Muscle of leg (tissue), 3 donors: ENCODE measurements at regions not wholly inside any gene's neighbourhood (a gene's known extent, or its start where the extent isn't known, plus 50 kb on each side); places are given as distances from the start of the nearest gene placed in this dataset.

ENCODE experiments used
- DNase-seq: peaks from one replicate; pipeline ENCODE4 v3.0.0; 2013
- H3K27ac ChIP-seq: one replicate; pipeline ENCODE4 v1.5.1; 2013; ENCODE audit warnings: mild to moderate bottlenecking, low read length, control low read depth
- H3K27me3 ChIP-seq: one replicate; pipeline ENCODE4 v1.6.1; 2013; ENCODE audit warnings: low read length; ENCODE audit not compliant: control insufficient read depth, insufficient read depth
- H3K36me3 ChIP-seq: one replicate; pipeline ENCODE4 v1.6.1; 2013; ENCODE audit warnings: low read length; ENCODE audit not compliant: control insufficient read depth, insufficient read depth
- H3K4me1 ChIP-seq: one replicate; pipeline ENCODE4 v1.6.1; 2013; ENCODE audit warnings: low read length; ENCODE audit not compliant: control insufficient read depth, insufficient read depth
- H3K4me3 ChIP-seq: one replicate; pipeline ENCODE4 v1.5.1; 2013; ENCODE audit warnings: low read length, control low read depth
- H3K9me3 ChIP-seq: replicated peaks from 2 replicates; pipeline ENCODE4 v1.6.1; 2013; ENCODE audit warnings: low read depth, low read length; ENCODE audit not compliant: control insufficient read depth
- whole genome bisulfite sequencing: methylation state at CpG from one replicate; pipeline ENCODE4 v1.1.5; 2013; ENCODE audit warnings: missing lambda C conversion rate; ENCODE audit not compliant: insufficient coverage; 5-methylcytosine and 5-hydroxymethylcytosine counted together

GRCh38 chr13:105804561-105805190, 730.8 kb downstream of the EFNB2 start:
- Histone ChIP-seq H3K9me3 (no peaks in the 10 kb centered on the region), H3K27me3 (no peaks in the 10 kb centered on the region), H3K4me3 (no peak overlapping the region), H3K36me3 (no peaks in the 10 kb centered on the region), H3K27ac (no peak overlapping the region), H3K4me1 (no peaks in the 10 kb centered on the region)
- no CpG with 5 or more reads among the region's 3 CpGs for WGBS
- peak; percentile 66 for DNase-seq

DNA sequence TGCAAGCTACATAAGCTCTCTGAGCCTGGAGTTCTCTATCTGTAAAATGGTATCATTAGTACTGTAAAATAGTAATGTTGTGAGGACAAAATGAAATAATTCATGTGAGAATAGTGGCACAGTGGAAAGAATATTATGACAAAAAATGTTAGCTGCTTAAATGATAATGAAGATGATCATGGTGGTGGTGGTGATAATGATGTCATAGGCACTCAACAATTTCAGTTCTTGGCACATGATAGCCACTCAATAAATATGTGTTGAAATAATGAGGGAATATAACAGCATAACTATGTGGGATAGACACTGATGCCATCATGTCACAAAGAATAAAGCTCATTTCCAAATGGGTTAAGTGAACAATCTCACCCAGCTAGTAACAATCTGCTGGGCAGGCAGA, 736.3 kb downstream of the EFNB2 start:
- no peak overlapping the region for H3K4me3 ChIP-seq
- H3K4me1 ChIP-seq, result no peaks in the 10 kb centered on the region
- DNase-seq, result no peak
- H3K36me3 ChIP-seq, result no peaks in the 10 kb centered on the region
- H3K27ac ChIP-seq, result no peak overlapping the region
- no peaks in the 10 kb centered on the region for H3K27me3 ChIP-seq
- H3K9me3 ChIP-seq, result no peaks in the 10 kb centered on the region

- WGBS, result no CpG with 5 or more reads among the region's 1 CpG
- Histone ChIP-seq H3K4me3 (no peak overlapping the region), H3K27me3 (no peaks in the 10 kb centered on the region), H3K4me1 (no peaks in the 10 kb centered on the region), H3K27ac (no peak overlapping the region), H3K36me3 (no peaks in the 10 kb centered on the region), H3K9me3 (no peaks in the 10 kb centered on the region)
- no peak for DNase-seq
These were observed 736.9 kb downstream of the EFNB2 start for GRCh38 chr13:105798541-105798940.

- no peak for DNase-seq
- no peaks in the 10 kb centered on the region for H3K4me1 ChIP-seq
These were observed 739.4 kb downstream of the EFNB2 start for GRCh38 chr13:105796081-105796480.

DNA sequence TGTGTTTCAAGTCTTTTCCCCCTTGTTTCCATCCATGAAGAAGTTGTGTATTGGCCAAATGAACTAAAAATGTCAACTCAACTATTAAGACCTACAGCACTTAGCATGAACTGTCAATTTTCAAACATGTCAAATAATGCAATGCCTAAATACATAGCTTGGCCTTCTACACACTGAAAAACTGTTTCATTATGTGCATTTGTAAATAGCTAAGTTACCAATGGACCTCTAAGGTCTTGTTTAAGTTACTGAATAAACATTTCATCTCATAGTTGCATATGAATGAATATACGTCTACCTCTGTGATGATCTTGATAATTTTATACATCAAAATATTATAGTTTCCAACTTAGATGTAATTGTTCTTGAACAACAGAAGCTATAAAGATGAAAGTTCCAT, 744.5 kb downstream of the EFNB2 start:
- WGBS, result no CpG with 5 or more reads among the region's 1 CpG

More at GRCh38 chr13:105796081-105796480, 739.4 kb downstream of the EFNB2 start:
- Histone ChIP-seq H3K4me3 (no peak overlapping the region), H3K9me3 (no peaks in the 10 kb centered on the region), H3K36me3 (no peaks in the 10 kb centered on the region), H3K27ac (no peak overlapping the region), H3K27me3 (no peaks in the 10 kb centered on the region)
- WGBS, result no CpG with 5 or more reads among the region's 3 CpGs

GRCh38 chr13:105788530-105788929, 746.9 kb downstream of the EFNB2 start:
- Histone ChIP-seq H3K36me3 (no peaks in the 10 kb centered on the region), H3K27me3 (no peaks in the 10 kb centered on the region), H3K4me3 (no peak overlapping the region), H3K27ac (no peak overlapping the region), H3K9me3 (no peaks in the 10 kb centered on the region), H3K4me1 (no peaks in the 10 kb centered on the region)
- DNase-seq, result no peak
- WGBS, result 100% methylated on average over 1 of the region's 3 CpGs

More for the DNA sequence above, 744.5 kb downstream of the EFNB2 start:
- H3K4me3 ChIP-seq, result no peak overlapping the region
- H3K36me3 ChIP-seq, result no peaks in the 10 kb centered on the region
- H3K27me3 ChIP-seq, result no peaks in the 10 kb centered on the region
- no peak overlapping the region for H3K27ac ChIP-seq
- no peaks in the 10 kb centered on the region for H3K9me3 ChIP-seq
- DNase-seq, result no peak
- no peaks in the 10 kb centered on the region for H3K4me1 ChIP-seq

DNA sequence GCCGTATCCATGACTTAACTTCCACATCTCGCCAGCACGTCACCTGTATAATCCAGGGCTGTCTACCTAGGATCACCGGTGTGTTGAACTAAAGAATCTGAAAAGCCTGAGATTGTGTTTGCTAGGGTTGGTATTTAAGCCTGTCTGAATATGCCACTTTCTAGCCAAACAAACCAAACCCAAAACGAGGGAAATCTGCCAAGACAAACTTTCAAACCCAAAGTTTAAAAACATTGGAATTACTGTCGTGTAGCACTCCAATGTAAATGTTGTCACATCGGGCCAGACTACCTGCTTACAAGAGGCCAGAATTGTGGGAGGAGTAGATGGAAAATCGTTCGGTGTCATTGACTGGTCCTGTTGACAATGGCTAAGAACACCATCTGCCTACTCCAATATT, 747.8 kb downstream of the EFNB2 start:
- H3K4me1 ChIP-seq, result no peaks in the 10 kb centered on the region

DNA sequence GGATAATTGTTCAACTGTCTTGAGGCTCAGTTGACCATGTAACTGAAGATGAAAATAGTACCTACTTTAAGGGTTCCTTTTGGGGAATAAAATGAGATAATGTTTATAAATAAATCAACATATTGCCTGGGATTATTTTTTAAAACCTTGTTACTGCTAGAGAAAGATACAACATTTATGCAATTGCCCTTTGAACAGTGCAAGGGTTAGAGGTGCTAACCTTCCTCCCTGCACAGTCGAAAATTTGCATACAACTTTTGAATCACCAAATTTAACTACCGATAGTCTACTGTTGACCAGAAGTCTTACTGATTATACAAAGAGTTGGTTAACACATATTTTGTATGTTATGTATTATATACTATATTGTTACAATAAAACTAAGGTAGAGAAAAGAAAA, 750.0 kb downstream of the EFNB2 start:
- H3K36me3 ChIP-seq, result no peaks in the 10 kb centered on the region
- no peaks in the 10 kb centered on the region for H3K27me3 ChIP-seq
- H3K4me3 ChIP-seq, result no peak overlapping the region
- no peaks in the 10 kb centered on the region for H3K9me3 ChIP-seq
- H3K4me1 ChIP-seq, result no peaks in the 10 kb centered on the region
- no peak overlapping the region for H3K27ac ChIP-seq
- DNase-seq, result no peak
- no CpG with 5 or more reads among the region's 2 CpGs for WGBS

More for the DNA sequence above, 747.8 kb downstream of the EFNB2 start:
- H3K9me3 ChIP-seq, result no peaks in the 10 kb centered on the region
- H3K27ac ChIP-seq, result no peak overlapping the region
- H3K27me3 ChIP-seq, result no peaks in the 10 kb centered on the region
- no peaks in the 10 kb centered on the region for H3K36me3 ChIP-seq
- WGBS, result no CpG with 5 or more reads among the region's 9 CpGs
- no peak overlapping the region for H3K4me3 ChIP-seq
- DNase-seq, result no peak

DNA sequence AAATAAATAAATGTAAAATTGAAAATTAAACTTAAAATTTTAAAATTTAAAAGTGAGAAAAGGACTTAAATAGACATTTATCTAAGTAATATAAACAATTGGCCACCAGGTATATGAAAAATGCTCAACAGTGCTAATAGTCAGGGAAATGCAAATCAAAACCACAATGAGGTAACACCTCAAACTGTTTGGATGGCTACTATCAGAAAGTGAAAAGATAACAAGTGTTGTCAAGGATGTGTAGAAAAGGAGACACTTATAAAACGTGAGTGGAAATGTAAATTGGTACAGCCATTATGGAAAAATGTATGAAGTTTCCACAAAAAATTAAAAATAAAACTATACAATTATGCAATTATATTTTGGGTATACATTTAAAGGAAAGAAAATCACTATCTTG, 752.2 kb downstream of the EFNB2 start:
- no peak for DNase-seq
- H3K4me1 ChIP-seq, result no peaks in the 10 kb centered on the region
- no peak overlapping the region for H3K27ac ChIP-seq
- no peak overlapping the region for H3K4me3 ChIP-seq
- no peaks in the 10 kb centered on the region for H3K9me3 ChIP-seq
- H3K27me3 ChIP-seq, result no peaks in the 10 kb centered on the region
- H3K36me3 ChIP-seq, result no peaks in the 10 kb centered on the region
- WGBS, result no CpG with 5 or more reads among the region's 1 CpG

GRCh38 chr13:105778196-105778595, 757.3 kb downstream of the EFNB2 start:
- Histone ChIP-seq H3K27ac (no peak overlapping the region), H3K4me3 (no peak overlapping the region), H3K27me3 (no peaks in the 10 kb centered on the region), H3K36me3 (no peaks in the 10 kb centered on the region), H3K9me3 (no peaks in the 10 kb centered on the region), H3K4me1 (no peaks in the 10 kb centered on the region)
- WGBS, result no CpG with 5 or more reads among the region's 1 CpG
- no peak for DNase-seq
